Vagina (tissue), 2 donors: ENCODE measurements at regions not wholly inside any gene's neighbourhood (a gene's known extent, or its start where the extent isn't known, plus 50 kb on each side); places are given as distances from the start of the nearest gene placed in this dataset.

Experiments used
- CTCF ChIP-seq, 3 experiments: fragments of 450-650 bp in 2 of 3; fragments of 200-600 bp in 1 of 3; sonication (generic) in 1 of 3; IDR thresholded peaks; one replicate each; pipeline ENCODE4 v1.5.1; 2017 to 2019; ENCODE audit warnings: antibody characterized with exemption in 3 of 3, mild to moderate bottlenecking in 2 of 3, moderate library complexity in 2 of 3
- POLR2A ChIP-seq, 2 donors: fragments of 450-650 bp; IDR thresholded peaks; one replicate each; pipeline ENCODE4 v1.6.1; 2017; ENCODE audit warnings: antibody characterized with exemption in 2 of 2, mild to moderate bottlenecking in 2 of 2, moderate library complexity in 2 of 2

- TF ChIP-seq CTCF (IDR thresholded peaks at IDR 0.05): no peak
- TF ChIP-seq POLR2A (IDR thresholded peaks at IDR 0.05): no peak
These were observed 227.3 kb upstream of the NOCT start for GRCh38 chr4:138788267-138788790.
